SK-N-MC (cell line): ENCODE measurements at regions not wholly inside any gene's neighbourhood (a gene's known extent, or its start where the extent isn't known, plus 50 kb on each side); places are given as distances from the start of the nearest gene placed in this dataset.
"Not testable (repeated sequence)": the region's sequence is repeated elsewhere in the genome, so short reads cannot be mapped to it uniquely, and the experiment has no call there.

Experiments
- DNase-seq: peaks from one replicate; pipeline ENCODE4 v3.0.0-alpha.2; 2011; ENCODE audit warnings: low read depth, low spot score
- H3K27ac ChIP-seq: fragments of 200-600 bp; sonication (generic); 2 replicates; pipeline ENCODE4 v1.5.1; 2016; ENCODE audit warnings: mixed run types
- H3K36me3 ChIP-seq: fragments of 200-600 bp; sonication (generic); 2 replicates; pipeline ENCODE4 v1.6.1; 2017; ENCODE audit warnings: antibody characterized with exemption, low read length, mixed read lengths; ENCODE audit not compliant: insufficient read depth
- H3K4me3 ChIP-seq: fragments of 200-600 bp; sonication (generic); 2 replicates; pipeline ENCODE4 v1.5.1; 2016
- H3K9ac ChIP-seq: fragments of 200-600 bp; sonication (generic); 2 replicates; pipeline ENCODE4 v1.8.0; 2017; ENCODE audit warnings: mixed run types, mixed read lengths; ENCODE audit not compliant: insufficient read length
- H3K9me3 ChIP-seq: fragments of 200-600 bp; sonication (generic); 2 replicates; pipeline ENCODE4 v1.6.1; 2017; ENCODE audit warnings: low read depth, mild to moderate bottlenecking, antibody characterized with exemption, low read length, moderate library complexity, mixed read lengths
- EZH2 ChIP-seq: fragments of 200-600 bp; sonication (generic); IDR thresholded peaks from one replicate; pipeline ENCODE4 v1.6.1; 2017; ENCODE audit warnings: antibody characterized with exemption
- FOXP2 ChIP-seq: optimal IDR thresholded peaks from 2 replicates; pipeline ENCODE3; 2011; ENCODE audit warnings: mild to moderate bottlenecking, moderate library complexity; ENCODE audit not compliant: insufficient read depth; ENCODE audit errors: extremely low read length, control extremely low read depth
- POLR2AphosphoS5 ChIP-seq: IDR thresholded peaks from 2 replicates; pipeline ENCODE4 v1.6.1; 2012; ENCODE audit warnings: mild to moderate bottlenecking, low read depth, low read length, borderline replicate concordance

- Histone ChIP-seq H3K27ac (no peak overlapping the region), H3K36me3 (no peaks in the 10 kb centered on the region), H3K9me3 (no peaks in the 10 kb centered on the region), H3K4me3 (no peak overlapping the region), H3K9ac (no peak overlapping the region)
- DNase-seq = no peak
- TF ChIP-seq POLR2AphosphoS5 = no peak
These were observed 189.7 kb downstream of the C7orf25 start for GRCh38 chr7:42722198-42722597.

- no peaks in the 10 kb centered on the region for H3K36me3 ChIP-seq
- no peak for TF ChIP-seq FOXP2
- no peak for TF ChIP-seq EZH2
- no peak for TF ChIP-seq POLR2AphosphoS5
- H3K27ac ChIP-seq = no peak overlapping the region
- no peak overlapping the region for H3K9ac ChIP-seq
- DNase-seq = no peak
- no peak overlapping the region for H3K4me3 ChIP-seq
- H3K9me3 ChIP-seq = no peaks in the 10 kb centered on the region
These were observed 190.7 kb downstream of the C7orf25 start for GRCh38 chr7:42720991-42721796.

- no peaks in the 10 kb centered on the region for H3K9me3 ChIP-seq
These were observed 191.9 kb downstream of the C7orf25 start for GRCh38 chr7:42720012-42720411.

DNA sequence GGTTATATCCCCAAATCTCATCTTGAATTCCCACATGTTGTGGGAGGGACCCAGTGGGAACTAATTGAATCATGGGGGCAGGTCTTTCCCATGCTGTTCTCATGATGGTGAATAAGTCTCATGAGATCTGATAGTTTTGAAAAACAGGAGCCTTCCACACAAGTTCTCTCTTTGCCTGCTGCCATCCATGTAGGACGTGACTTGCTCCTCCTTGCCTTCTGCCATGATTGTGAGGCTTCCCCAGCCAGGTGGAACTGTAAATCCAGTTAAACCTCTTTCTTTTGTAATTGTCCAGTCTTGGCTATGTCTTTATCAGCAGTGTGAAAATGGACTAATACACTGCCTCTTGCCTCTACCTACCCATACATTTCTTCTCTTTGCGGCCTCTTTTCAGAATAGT, 193.4 kb downstream of the C7orf25 start:
- H3K36me3 ChIP-seq, DNase-seq: not testable (repeated sequence)

More at GRCh38 chr7:42720012-42720411, 191.9 kb downstream of the C7orf25 start:
- no peak for DNase-seq
- Histone ChIP-seq H3K27ac (no peak overlapping the region), H3K9ac (no peak overlapping the region), H3K4me3 (no peak overlapping the region), H3K36me3 (no peaks in the 10 kb centered on the region)
- TF ChIP-seq FOXP2 = no peak
- TF ChIP-seq EZH2 = no peak
- no peak for TF ChIP-seq POLR2AphosphoS5

DNA sequence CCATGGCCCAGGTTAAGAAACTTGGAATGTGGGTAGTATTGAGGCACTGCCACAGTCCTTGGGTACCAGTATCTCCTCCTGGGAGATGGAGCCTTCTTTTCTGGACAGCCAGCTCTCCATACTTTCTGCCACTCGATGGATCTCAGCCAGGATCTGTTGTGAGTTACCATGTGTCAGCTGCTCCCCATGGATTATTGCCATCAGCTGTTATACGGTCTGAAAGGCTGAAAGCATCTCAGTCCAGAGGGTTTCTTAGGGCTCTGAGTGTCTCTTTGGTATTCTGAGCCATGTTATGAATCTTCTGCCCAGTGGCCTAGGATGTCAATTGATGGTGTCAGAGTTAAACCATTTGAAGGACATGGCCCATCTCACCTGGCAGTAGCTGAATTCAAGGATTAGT, 197.5 kb downstream of the C7orf25 start:
- no peaks in the 10 kb centered on the region for H3K9me3 ChIP-seq

More for the DNA sequence above, 193.4 kb downstream of the C7orf25 start:
- H3K27ac ChIP-seq, H3K9ac ChIP-seq, H3K9me3 ChIP-seq, H3K4me3 ChIP-seq: not testable (repeated sequence)

GRCh38 chr7:42709284-42709683, 202.6 kb downstream of the C7orf25 start:
- Histone ChIP-seq H3K9ac (no peak overlapping the region), H3K27ac (no peak overlapping the region)
- DNase-seq = no peak

More for the DNA sequence above, 197.5 kb downstream of the C7orf25 start:
- no peak for DNase-seq
- Histone ChIP-seq H3K36me3 (no peaks in the 10 kb centered on the region), H3K4me3 (no peak overlapping the region), H3K9ac (no peak overlapping the region), H3K27ac (no peak overlapping the region)
- TF ChIP-seq FOXP2 = no peak
- no peak for TF ChIP-seq EZH2
- no peak for TF ChIP-seq POLR2AphosphoS5

GRCh38 chr7:42704710-42705109, 207.2 kb downstream of the C7orf25 start:
- H3K9me3 ChIP-seq = no peaks in the 10 kb centered on the region
- no peak for DNase-seq
- no peak overlapping the region for H3K27ac ChIP-seq
- no peaks in the 10 kb centered on the region for H3K36me3 ChIP-seq
- TF ChIP-seq POLR2AphosphoS5 (no peak), FOXP2 (no peak), EZH2 (no peak)
- H3K9ac ChIP-seq = no peak overlapping the region
- no peak overlapping the region for H3K4me3 ChIP-seq

More at GRCh38 chr7:42709284-42709683, 202.6 kb downstream of the C7orf25 start:
- Histone ChIP-seq H3K4me3 (no peak overlapping the region), H3K36me3 (no peaks in the 10 kb centered on the region), H3K9me3 (no peaks in the 10 kb centered on the region)
- no peak for TF ChIP-seq EZH2
- no peak for TF ChIP-seq POLR2AphosphoS5
- TF ChIP-seq FOXP2 = no peak

DNA sequence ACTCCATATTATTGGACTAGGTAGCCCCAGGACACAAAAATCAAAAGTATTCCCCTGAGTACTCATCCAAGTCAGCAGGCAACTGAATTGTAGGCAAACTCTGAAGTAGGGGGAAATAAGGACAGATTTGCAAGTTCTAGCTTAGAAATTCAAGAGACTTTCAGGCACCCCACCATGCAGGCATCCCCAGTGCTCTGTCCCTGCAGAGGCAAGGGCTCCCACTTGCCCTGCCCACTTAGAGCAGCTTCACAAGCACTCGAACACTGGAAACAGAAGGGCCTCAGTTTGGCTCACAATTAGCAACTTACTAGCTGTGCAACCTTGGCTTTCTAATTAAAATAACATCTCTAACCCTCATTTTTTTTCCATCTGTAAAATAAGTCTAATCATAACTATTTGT, 209.2 kb downstream of the C7orf25 start:
- H3K4me3 ChIP-seq = no peak overlapping the region
- DNase-seq = no peak
- H3K9me3 ChIP-seq = no peaks in the 10 kb centered on the region
- no peaks in the 10 kb centered on the region for H3K36me3 ChIP-seq
- no peak overlapping the region for H3K27ac ChIP-seq
- TF ChIP-seq POLR2AphosphoS5 = no peak
- TF ChIP-seq EZH2 = no peak
- TF ChIP-seq FOXP2 = no peak
- no peak overlapping the region for H3K9ac ChIP-seq
